ENCODE measurements at regions not wholly inside any gene's neighbourhood (a gene's known extent, or its start where the extent isn't known, plus 50 kb on each side); places are given as distances from the start of the nearest gene placed in this dataset.

DNA sequence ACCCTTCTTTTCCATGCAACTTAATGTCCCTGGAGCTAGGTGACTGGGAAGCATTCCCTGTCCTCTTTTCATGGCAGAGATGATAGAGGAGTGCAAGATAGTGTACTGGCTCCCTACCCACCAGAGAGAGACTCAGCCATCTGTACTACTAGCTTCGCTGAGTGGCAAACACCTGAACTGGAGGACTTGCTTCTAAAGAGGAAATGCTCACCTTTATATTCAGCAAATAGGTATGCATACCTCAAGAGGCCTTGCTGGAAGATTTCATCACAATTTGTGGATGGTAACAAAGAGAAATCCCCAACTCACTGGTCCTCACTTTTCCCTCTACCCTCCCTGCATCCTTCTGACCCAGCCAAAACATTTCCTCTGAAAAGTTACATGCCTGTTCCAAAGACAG, 124.1 kb downstream of the FOXA2 start:
- DNase-seq: no peak
- intact Hi-C loops (cut with micrococcal nuclease): no loop called here
- no peak overlapping the region for H3K4me3 Mint-ChIP-seq

GRCh38 chr20:22459754-22460153, 124.6 kb downstream of the FOXA2 start:
- no peak for ATAC-seq (ENCODE audit: low read depth)
- Mint-ChIP-seq H3K27ac (no peak overlapping the region), H3K9me3 (no peaks in the 10 kb centered on the region), H3K4me1 (no peaks in the 10 kb centered on the region), H3K4me3 (no peak overlapping the region), H3K36me3 (ENCODE audit: low read depth) (no peaks in the 10 kb centered on the region), H3K27me3 (no peaks in the 10 kb centered on the region)
- TF ChIP-seq CTCF (IDR thresholded peaks at IDR 0.05): no peak
- DNase-seq: no peak
- ChIA-PET CTCF (no interaction called here), POLR2A (no interaction called here)
- intact Hi-C loops (cut with micrococcal nuclease): no loop called here

More for the DNA sequence above, 124.1 kb downstream of the FOXA2 start:
- ChIA-PET POLR2A (no interaction called here), CTCF (no interaction called here)
- H3K27ac Mint-ChIP-seq: no peak overlapping the region
- no peaks in the 10 kb centered on the region for H3K9me3 Mint-ChIP-seq
- H3K36me3 Mint-ChIP-seq (ENCODE audit: low read depth): no peaks in the 10 kb centered on the region
- no peaks in the 10 kb centered on the region for H3K4me1 Mint-ChIP-seq
- H3K27me3 Mint-ChIP-seq: peaks cover 4% of the 10 kb centered on the region
- ATAC-seq (ENCODE audit: low read depth): no peak
- no peak for TF ChIP-seq CTCF (IDR thresholded peaks at IDR 0.05)

GRCh38 chr20:22456109-22456508, 128.3 kb downstream of the FOXA2 start:
- POLR2A ChIA-PET: no interaction called here
- H3K36me3 Mint-ChIP-seq (ENCODE audit: low read depth): no peaks in the 10 kb centered on the region

GRCh38 chr20:22455259-22455658, 129.1 kb downstream of the FOXA2 start:
- Mint-ChIP-seq H3K4me1 (no peaks in the 10 kb centered on the region), H3K9me3 (no peaks in the 10 kb centered on the region), H3K27me3 (no peaks in the 10 kb centered on the region), H3K36me3 (ENCODE audit: low read depth) (no peaks in the 10 kb centered on the region), H3K27ac (no peak overlapping the region), H3K4me3 (no peak overlapping the region)
- POLR2A ChIA-PET: no interaction called here
- no peak for ATAC-seq (ENCODE audit: low read depth)
- DNase-seq: no peak
- no peak for TF ChIP-seq CTCF (IDR thresholded peaks at IDR 0.05)
- CTCF ChIA-PET: no interaction called here
- intact Hi-C loops (cut with micrococcal nuclease): no loop called here

More at GRCh38 chr20:22456109-22456508, 128.3 kb downstream of the FOXA2 start:
- ATAC-seq (ENCODE audit: low read depth) (no peak), DNase-seq (no peak)
- no peak for TF ChIP-seq CTCF (IDR thresholded peaks at IDR 0.05)
- H3K27me3 Mint-ChIP-seq: no peaks in the 10 kb centered on the region
- no peaks in the 10 kb centered on the region for H3K9me3 Mint-ChIP-seq
- no peak overlapping the region for H3K27ac Mint-ChIP-seq
- intact Hi-C loops (cut with micrococcal nuclease): no loop called here
- CTCF ChIA-PET: no interaction called here
- no peak overlapping the region for H3K4me3 Mint-ChIP-seq
- no peaks in the 10 kb centered on the region for H3K4me1 Mint-ChIP-seq

- CTCF ChIA-PET: no interaction called here
- H3K9me3 Mint-ChIP-seq: no peaks in the 10 kb centered on the region
- H3K4me1 Mint-ChIP-seq: no peaks in the 10 kb centered on the region
- no peak for DNase-seq
- POLR2A ChIA-PET: no interaction called here
- H3K4me3 Mint-ChIP-seq: no peak overlapping the region
- H3K27me3 Mint-ChIP-seq: no peaks in the 10 kb centered on the region
- no peak for ATAC-seq (ENCODE audit: low read depth)
- TF ChIP-seq CTCF (IDR thresholded peaks at IDR 0.05): no peak
- H3K36me3 Mint-ChIP-seq (ENCODE audit: low read depth): no peaks in the 10 kb centered on the region
- intact Hi-C loops (cut with micrococcal nuclease): no loop called here
- H3K27ac Mint-ChIP-seq: no peak overlapping the region
Observed at GRCh38 chr20:22453244-22454080, 130.9 kb downstream of the FOXA2 start.
